HG02798 (cell line): ENCODE measurements at regions not wholly inside any gene's neighbourhood (a gene's known extent, or its start where the extent isn't known, plus 50 kb on each side); places are given as distances from the start of the nearest gene placed in this dataset.
A peak's percentile ranks its signal among the peaks of the same experiment; 100 is the strongest.

Experiments used
- ATAC-seq: cut with Tn5 transposase; IDR thresholded peaks from one replicate; pipeline ENCODE4 v1.9.1; 2021; ENCODE audit warnings: mild to moderate bottlenecking; ENCODE audit not compliant: unreplicated experiment, poor library complexity

- peak; percentile 74 for ATAC-seq
Measured at GRCh38 chr5:88666761-88667495, 216.1 kb downstream of the MEF2C start.

GRCh38 chr5:88665750-88666215, 217.2 kb downstream of the MEF2C start:
- ATAC-seq: no peak

- ATAC-seq: no peak
Measured at GRCh38 chr5:88664645-88665044, 218.3 kb downstream of the MEF2C start.

DNA sequence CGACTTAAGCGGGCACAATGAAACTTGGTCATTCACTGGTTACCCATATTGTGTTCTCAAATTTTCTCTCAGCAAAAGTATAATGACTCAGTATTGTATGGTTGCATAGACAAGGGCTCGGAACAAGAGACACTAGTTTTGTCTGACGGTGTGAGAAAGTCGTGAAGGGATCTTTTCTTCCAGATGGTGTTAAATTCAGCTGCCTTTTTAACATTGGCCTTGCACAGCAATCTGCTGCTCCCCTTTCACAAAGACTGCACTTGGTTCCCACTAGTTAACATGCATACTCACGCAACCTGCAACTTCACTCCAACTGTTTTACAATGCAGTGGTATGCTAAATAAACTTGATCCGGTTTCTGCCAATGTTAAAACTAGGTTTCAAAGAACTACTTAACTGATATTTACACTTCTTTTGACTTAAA, 219.2 kb downstream of the MEF2C start:
- ATAC-seq: no peak

DNA sequence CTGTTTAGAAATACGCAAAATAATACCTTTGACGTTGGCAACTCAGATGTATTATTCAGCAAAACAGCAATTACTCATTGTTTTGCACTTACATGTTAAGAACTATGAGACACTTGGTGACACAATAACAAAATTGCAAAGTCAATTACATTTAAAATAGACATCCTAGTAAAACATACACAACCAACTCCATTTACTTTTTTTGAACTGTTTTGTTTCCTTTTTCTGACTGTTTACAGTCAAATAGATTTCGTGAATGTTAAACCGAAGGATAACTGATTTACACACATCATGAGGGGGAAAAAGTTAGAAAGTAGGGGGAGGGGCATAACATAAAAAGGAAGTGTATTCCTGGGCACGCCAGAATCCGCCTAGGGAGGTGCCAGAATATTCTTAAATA, 220.1 kb downstream of the MEF2C start:
- ATAC-seq: no peak

DNA sequence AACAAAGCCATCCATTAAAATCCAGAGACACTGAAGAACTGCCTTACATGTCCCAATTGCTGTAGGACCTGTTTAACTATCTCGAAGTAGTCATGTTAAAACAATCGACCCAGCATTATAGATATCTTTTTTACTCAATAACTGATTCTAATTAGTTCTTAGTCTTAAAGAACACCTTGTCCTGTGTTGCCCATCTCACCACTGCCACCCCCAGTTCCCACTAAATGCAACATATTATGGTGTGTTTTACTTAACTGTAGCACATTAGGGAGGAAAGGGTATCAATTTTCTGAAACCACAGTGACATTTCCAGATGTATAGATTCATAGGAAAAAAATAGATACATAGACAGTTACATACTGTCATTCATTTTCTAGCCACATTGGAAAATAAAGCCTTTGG, 221.2 kb downstream of the MEF2C start:
- ATAC-seq: no peak

GRCh38 chr5:88660947-88661805, 221.8 kb downstream of the MEF2C start:
- ATAC-seq: peak; percentile 83

- ATAC-seq: peak; percentile 35
Measured at GRCh38 chr5:88660264-88660946, 222.6 kb downstream of the MEF2C start.

DNA sequence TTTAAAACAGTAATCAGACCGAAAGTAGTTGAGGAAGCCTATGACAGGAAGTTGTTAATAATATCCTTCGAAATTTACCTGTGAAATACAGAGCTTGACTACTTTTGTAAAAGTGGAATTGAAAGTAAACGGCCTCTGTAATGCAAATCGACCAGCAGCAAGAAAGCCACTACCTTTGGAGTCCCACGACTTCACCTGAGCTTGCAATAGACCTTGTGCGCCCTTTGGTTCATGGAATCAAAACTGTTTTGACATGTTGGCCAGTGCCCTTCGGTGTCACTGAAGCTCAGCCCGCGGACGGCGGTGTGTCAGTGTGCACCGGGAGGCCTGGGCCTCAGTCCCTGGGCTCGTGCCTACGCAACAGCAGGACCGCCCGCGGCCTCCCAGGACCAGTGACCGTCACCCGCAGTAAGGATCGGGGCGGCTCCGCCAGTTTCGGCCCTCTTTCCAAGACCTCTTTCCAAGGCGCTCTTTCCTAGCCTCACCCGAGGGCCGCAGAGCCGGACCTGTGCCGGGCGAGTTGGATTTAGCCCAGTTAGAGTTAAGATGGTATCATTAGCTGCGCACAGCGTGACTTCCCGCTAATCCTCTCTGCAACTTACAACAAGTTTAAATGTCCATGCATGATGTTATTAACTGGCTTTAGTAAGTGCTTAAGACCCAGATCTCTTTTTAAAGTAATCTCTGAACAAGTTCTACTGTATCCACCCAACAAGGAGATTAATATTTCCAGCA, 223.3 kb downstream of the MEF2C start:
- ATAC-seq: peak; percentile 33

DNA sequence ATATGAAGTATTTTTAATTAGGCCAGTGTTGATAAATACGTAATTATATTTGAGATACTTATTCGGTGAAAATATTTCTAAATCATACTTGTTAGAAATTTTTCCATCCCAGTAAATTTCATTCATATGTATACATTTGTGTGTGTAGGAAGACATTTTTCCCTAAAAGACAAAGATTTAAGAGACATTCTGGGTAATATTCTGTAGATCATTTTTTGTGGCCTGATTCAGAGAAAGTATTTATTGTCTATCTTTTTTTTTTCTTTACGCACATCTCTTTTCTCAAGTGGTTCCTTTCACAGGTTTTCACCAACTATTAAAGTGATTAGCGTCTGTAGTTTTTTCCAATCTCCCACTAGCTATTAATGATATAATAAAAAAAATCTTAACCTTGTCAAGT, 224.1 kb downstream of the MEF2C start:
- ATAC-seq: no peak

DNA sequence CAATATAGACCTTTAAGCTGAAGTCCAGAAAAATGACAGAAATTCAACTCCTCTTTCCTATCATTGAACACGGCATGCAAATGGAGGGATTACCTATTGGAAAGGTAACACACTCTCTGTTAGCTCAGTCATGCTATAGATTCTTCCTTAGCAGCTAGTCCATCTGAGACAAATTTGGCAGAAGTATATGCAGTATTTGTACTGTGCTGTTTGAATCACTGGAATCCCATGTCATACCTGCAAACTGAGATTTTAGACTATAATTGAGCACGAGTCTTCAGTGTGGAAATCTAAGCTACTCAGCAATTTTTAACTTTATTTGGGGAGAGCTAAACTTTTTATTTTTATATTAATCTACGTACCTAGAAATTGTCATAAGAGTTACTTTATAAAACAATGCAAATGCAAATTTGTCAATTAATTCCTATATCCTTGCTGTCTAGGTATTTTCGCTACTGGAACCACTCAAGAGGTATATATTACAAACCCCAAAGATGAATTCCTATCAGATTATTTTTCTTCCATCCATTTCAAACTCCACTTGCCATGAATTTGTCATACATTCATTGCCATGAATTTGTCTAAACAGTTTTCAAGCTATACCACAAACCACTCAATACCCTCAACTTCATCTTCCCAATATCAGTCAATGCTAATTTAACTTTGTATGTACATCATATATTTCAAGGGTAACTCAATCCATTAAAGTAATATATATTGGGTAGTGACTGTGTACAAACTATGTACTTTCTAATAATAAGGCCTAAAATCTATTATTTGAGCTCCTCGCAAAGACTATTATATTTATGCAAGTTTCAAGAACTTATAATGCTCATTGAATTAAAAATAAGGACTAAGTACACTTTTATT, 224.8 kb downstream of the MEF2C start:
- no peak for ATAC-seq

DNA sequence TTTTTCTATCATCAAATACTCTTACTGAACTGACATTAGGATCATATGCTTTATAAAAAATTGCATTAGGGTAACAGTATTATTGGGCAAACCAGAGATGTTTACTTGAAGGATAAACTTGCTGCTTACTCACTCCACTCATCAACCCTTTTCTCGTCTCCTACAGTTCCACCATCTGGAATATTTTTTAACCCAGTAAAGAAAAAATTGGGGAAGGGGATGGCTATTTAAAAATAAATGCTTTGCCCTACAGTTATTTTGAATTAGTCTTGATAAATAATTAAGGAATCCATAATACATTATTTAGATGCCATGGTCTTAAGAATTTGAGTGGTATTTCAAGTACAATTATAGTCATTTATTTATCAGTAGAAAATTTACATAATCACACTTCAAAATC, 225.8 kb downstream of the MEF2C start:
- ATAC-seq: no peak

DNA sequence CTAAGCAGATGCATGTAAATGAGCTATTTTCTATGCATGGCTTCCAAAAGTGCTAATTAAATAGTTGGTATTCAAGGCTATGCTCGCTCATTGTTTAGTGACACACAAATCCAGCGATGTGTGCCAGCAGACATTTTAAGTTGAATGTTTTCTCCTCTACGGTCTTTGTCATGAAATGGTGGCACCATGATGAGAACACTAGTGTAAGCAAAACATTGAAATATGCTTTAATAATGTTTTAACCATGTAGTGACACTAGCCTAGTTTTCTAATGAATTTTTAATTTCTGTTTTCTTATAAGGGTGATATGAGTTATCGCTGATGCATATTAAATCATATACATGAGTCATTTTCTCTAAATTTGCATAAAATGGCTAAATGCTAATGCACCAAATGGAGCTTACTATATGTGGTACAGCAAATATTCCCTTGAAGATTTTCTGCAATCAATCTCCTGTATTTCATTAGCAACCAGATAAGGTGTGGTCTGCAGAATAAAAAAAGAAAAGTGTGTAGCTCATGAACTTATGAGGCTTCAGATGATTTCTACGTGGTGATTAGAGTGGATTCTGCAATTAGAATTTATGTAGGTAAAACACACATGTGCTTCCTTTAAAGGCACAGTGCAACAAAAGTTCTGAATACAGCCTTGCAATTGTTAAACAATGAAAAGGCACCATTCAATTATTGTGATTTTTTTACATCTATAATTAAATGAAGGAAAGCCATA, 226.6 kb downstream of the MEF2C start:
- ATAC-seq: no peak

DNA sequence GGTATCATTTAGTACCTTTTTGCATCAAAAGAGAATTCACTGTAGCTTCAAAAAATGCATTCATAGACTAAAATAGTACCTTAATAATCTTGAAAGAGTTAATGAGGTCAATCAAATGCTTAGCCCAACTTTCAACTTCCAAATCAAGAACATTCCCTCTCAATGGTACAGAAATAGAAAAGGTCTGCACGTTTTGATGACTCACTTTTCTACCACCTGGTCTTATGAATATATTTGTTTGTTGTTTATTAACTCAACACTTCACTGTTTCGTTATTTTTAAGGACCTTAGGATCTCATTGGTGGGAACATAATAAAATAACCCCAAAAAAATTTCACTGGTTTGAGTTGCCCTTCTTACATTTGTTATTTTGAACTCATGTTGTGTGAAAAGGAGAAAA, 229.5 kb downstream of the MEF2C start:
- ATAC-seq: no peak

GRCh38 chr5:88647901-88648300, 235.1 kb downstream of the MEF2C start:
- ATAC-seq: no peak

- ATAC-seq: no peak
Measured at GRCh38 chr5:88646866-88647265, 236.1 kb downstream of the MEF2C start.

- no peak for ATAC-seq
Measured at GRCh38 chr5:88644676-88645075, 238.3 kb downstream of the MEF2C start.

- no peak for ATAC-seq
Measured at GRCh38 chr5:88643315-88643714, 239.7 kb downstream of the MEF2C start.

- ATAC-seq: no peak
Measured at GRCh38 chr5:88634014-88634413, 249.0 kb downstream of the MEF2C start.
